OCI-LY3 (cell line): ENCODE measurements at regions not wholly inside any gene's neighbourhood (a gene's known extent, or its start where the extent isn't known, plus 50 kb on each side); places are given as distances from the start of the nearest gene placed in this dataset.

ENCODE experiments used
- H2AFZ ChIP-seq: fragments of 200-600, 300-600 bp; shearing (Covaris generic); 2 replicates; pipeline ENCODE4 v1.6.0; 2014; ENCODE audit warnings: antibody characterized with exemption, low read depth, low read length
- H3K27ac ChIP-seq: fragments of 200-600, 300-600 bp; sonication (generic); 2 replicates; pipeline ENCODE4 v1.5.1; 2014; ENCODE audit warnings: mild to moderate bottlenecking, low read length, moderate library complexity, mixed read lengths
- H3K27me3 ChIP-seq: fragments of 200-600, 300-600 bp; sonication (generic); 2 replicates; pipeline ENCODE4 v1.6.1; 2014; ENCODE audit warnings: low read depth, low read length, mixed read lengths
- H3K36me3 ChIP-seq: fragments of 200-600, 300-600 bp; sonication (generic); replicated peaks from 2 replicates; pipeline ENCODE3; 2014; ENCODE audit warnings: low read depth, low read length, mixed read lengths
- H3K4me1 ChIP-seq: fragments of 300-600, 200-600 bp; sonication (generic); 2 replicates; pipeline ENCODE4 v1.6.1; 2014; ENCODE audit warnings: low read length, mixed read lengths
- H3K4me2 ChIP-seq: fragments of 200-600, 300-600 bp; sonication (generic); 2 replicates; pipeline ENCODE4 v1.6.1; 2014; ENCODE audit warnings: low read length, mixed read lengths
- H3K4me3 ChIP-seq: fragments of 300-600, 200-600 bp; sonication (generic); 2 replicates; pipeline ENCODE4 v1.5.1; 2014; ENCODE audit warnings: antibody characterized with exemption, mild to moderate bottlenecking, low read length, moderate library complexity
- H3K79me2 ChIP-seq: fragments of 300-600, 200-600 bp; shearing (Covaris generic); 2 replicates; pipeline ENCODE4 v1.6.1; 2014; ENCODE audit warnings: mild to moderate bottlenecking, low read length, mixed read lengths
- H3K9ac ChIP-seq: fragments of 300-600, 200-600 bp; shearing (Covaris generic); 2 replicates; pipeline ENCODE4 v1.6.0; 2014; ENCODE audit warnings: mild to moderate bottlenecking, low read length, moderate library complexity
- H3K9me3 ChIP-seq: fragments of 200-600, 300-600 bp; shearing (Covaris generic); 2 replicates; pipeline ENCODE4 v1.6.1; 2014; ENCODE audit warnings: low read length, mixed read lengths; ENCODE audit not compliant: insufficient read depth
- H4K20me1 ChIP-seq: fragments of 200-600, 300-600 bp; sonication (generic); 2 replicates; pipeline ENCODE4 v1.6.1; 2016; ENCODE audit warnings: low read length, mixed read lengths; ENCODE audit not compliant: insufficient read depth
- CTCF ChIP-seq: fragments of 200-600, 300-600 bp; sonication (generic); IDR thresholded peaks from 2 replicates; pipeline ENCODE4 v1.5.1; 2014; ENCODE audit warnings: antibody characterized with exemption, low read length, low read depth
- EZH2phosphoT487 ChIP-seq: fragments of 200-600 bp; shearing (Covaris generic); IDR thresholded peaks from 2 replicates; pipeline ENCODE4 v1.6.1; 2018; ENCODE audit warnings: antibody characterized with exemption, mixed run types, low read depth

GRCh38 chr4:52247941-52248340, 196.8 kb downstream of the SPATA18 start:
- H3K36me3 ChIP-seq: no peaks in the 10 kb centered on the region

GRCh38 chr4:52248820-52249219, 197.7 kb downstream of the SPATA18 start:
- no peak overlapping the region for H3K4me2 ChIP-seq
- no peaks in the 10 kb centered on the region for H3K36me3 ChIP-seq
- no peak overlapping the region for H3K27ac ChIP-seq
- no peaks in the 10 kb centered on the region for H3K79me2 ChIP-seq
- no peak overlapping the region for H2AFZ ChIP-seq
- H4K20me1 ChIP-seq: no peaks in the 10 kb centered on the region
- TF ChIP-seq EZH2phosphoT487 (no peak), CTCF (no peak)
- no peak overlapping the region for H3K9ac ChIP-seq
- no peaks in the 10 kb centered on the region for H3K9me3 ChIP-seq
- H3K27me3 ChIP-seq: no peaks in the 10 kb centered on the region; the same call in 1 of the 2 replicates
- H3K4me1 ChIP-seq: no peaks in the 10 kb centered on the region
- no peak overlapping the region for H3K4me3 ChIP-seq

More at GRCh38 chr4:52247941-52248340, 196.8 kb downstream of the SPATA18 start:
- Histone ChIP-seq H3K9ac (no peak overlapping the region), H3K4me3 (no peak overlapping the region), H2AFZ (no peak overlapping the region), H3K79me2 (no peaks in the 10 kb centered on the region), H3K4me1 (no peaks in the 10 kb centered on the region), H3K27me3 (no peaks in the 10 kb centered on the region; the same call in 1 of the 2 replicates), H3K4me2 (no peak overlapping the region), H3K27ac (no peak overlapping the region), H3K9me3 (no peaks in the 10 kb centered on the region), H4K20me1 (no peaks in the 10 kb centered on the region)
- TF ChIP-seq EZH2phosphoT487: no peak
- TF ChIP-seq CTCF: no peak

- Histone ChIP-seq H3K9me3 (no peaks in the 10 kb centered on the region), H3K9ac (no peak overlapping the region), H2AFZ (no peak overlapping the region), H3K27ac (no peak overlapping the region), H3K4me1 (no peaks in the 10 kb centered on the region), H3K36me3 (no peaks in the 10 kb centered on the region), H3K4me3 (no peak overlapping the region), H3K4me2 (no peak overlapping the region), H3K79me2 (no peaks in the 10 kb centered on the region), H4K20me1 (no peaks in the 10 kb centered on the region), H3K27me3 (no peaks in the 10 kb centered on the region; the same call in 1 of the 2 replicates)
- no peak for TF ChIP-seq EZH2phosphoT487
- TF ChIP-seq CTCF: no peak
Measured at GRCh38 chr4:52249581-52249980, 198.5 kb downstream of the SPATA18 start.

- H2AFZ ChIP-seq: no peak overlapping the region
- H3K4me1 ChIP-seq: no peaks in the 10 kb centered on the region
- no peak overlapping the region for H3K27ac ChIP-seq
- H3K4me3 ChIP-seq: no peak overlapping the region
- H3K9me3 ChIP-seq: no peaks in the 10 kb centered on the region
- TF ChIP-seq CTCF (no peak), EZH2phosphoT487 (no peak)
- no peaks in the 10 kb centered on the region for H3K36me3 ChIP-seq
- H3K27me3 ChIP-seq: no peaks in the 10 kb centered on the region; the same call in 1 of the 2 replicates
- no peaks in the 10 kb centered on the region for H4K20me1 ChIP-seq
- H3K79me2 ChIP-seq: no peaks in the 10 kb centered on the region
- no peak overlapping the region for H3K9ac ChIP-seq
- H3K4me2 ChIP-seq: no peak overlapping the region
Measured at GRCh38 chr4:52250154-52250553, 199.1 kb downstream of the SPATA18 start.
